Superior temporal gyrus (tissue), 1 donor: ENCODE measurements at regions not wholly inside any gene's neighbourhood (a gene's known extent, or its start where the extent isn't known, plus 50 kb on each side); places are given as distances from the start of the nearest gene placed in this dataset.
A peak's percentile ranks its signal among the peaks of the same experiment; 100 is the strongest.

Experiments used
- DNase-seq: peaks from one replicate; pipeline ENCODE4 v3.0.0-alpha.2; 2016; ENCODE audit errors: extremely low spot score

DNA sequence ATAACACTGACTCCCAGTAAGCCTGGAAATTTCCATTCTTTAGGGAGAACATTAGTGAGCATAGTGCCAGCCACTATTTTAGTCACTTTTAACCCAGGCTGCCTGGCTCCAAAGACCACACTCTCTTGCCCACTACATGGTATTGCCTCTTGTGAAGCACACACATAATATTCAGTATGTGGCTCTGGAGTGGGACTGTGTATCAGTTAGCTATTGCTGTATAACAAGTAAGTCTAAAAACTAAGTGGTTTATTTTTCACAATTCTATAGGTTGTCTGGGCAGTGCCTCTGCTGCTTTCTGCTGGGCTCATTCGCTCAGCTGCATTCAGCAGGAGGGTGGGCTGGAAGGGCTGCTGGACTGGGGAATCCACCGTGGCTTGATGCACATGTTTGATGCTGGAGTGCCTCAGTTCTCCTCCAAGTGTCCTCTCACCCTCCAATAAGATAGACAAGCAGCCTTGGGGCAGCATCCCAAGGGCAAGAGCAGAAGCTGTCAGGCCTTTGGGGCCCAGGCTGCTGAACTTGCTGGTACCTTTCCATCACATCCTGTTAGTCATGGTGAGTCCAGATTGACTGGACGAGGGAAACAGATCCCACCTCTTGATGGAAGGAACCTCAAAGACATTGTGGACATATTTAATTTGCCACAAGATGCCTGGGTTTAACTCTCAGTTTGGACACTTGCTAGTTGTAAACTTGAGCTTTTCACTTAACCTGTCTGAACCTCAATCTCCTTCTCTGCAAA lies 66.6 kb upstream of the TLE3 start:
- no peak for DNase-seq

DNA sequence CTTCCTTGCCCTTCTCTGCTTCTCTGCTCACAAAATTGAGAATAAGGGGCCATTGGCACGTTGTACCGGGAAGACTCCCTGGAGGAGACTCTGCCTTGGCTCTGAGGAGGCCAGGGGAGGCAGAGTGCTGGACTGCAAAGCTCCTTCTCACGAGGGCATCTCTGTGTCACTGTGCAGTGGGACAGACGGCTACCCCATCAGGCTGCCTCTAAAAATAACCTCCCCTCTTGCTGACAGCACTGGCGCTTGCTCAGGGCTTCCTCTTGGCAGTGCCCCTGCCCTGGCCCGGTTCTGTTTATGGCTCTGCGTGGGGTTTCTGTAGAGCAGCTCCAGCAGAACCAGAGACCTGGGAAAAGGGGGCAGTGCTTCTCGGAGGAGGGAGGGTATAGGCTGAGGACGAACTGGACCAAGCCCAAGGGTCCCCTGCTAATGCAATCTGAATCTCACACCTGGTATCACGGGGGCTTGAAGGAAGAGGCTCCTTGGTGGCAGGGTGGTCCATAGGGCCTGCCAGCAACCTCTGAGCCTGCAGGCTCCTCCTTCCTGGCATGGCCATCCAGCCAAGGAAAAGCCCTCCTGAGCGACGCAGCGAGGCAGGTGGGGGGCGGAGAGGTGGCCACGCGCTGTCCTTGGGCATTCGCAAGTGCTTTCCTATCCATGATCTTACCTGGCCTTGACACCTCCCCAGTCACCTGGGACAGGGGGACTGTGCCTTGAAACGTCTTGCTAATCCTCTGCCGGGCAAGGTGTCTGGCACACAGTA lies 63.3 kb upstream of the TLE3 start:
- no peak for DNase-seq

DNA sequence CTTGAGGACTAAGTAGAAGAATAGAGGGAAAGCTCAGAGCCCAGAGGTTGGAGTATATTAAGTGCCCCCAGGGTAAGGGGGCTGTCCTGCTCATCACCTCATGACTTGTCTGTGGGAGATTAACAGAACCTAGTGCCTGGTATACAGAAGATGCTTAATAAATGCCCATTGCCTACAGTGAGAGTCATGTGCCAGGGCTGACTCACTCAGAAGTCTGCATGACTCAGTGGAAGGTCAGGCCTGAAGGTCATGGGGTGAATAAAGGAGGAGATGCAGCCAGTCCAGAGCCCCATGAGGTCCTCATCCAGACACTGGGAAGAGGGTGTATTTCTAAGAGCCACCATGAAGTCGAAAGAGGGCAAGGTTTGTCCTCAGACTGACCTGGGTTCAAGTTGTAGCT lies 62.5 kb upstream of the TLE3 start:
- DNase-seq, result no peak

DNA sequence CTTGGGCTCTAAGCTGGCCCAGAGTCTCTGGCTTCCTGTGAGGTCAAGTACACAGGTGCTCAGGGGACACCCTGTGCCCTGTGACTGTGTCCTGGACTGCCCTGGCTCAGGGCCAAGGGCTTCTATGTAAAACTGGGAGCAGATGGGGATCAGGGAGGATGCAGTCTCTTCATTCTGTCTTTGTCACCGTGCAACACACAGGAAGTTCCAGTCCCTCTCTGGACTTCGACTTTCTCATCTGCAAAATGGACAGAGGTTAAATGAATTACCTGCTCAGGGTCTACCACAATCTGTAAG lies 61.9 kb upstream of the TLE3 start:
- no peak for DNase-seq

DNA sequence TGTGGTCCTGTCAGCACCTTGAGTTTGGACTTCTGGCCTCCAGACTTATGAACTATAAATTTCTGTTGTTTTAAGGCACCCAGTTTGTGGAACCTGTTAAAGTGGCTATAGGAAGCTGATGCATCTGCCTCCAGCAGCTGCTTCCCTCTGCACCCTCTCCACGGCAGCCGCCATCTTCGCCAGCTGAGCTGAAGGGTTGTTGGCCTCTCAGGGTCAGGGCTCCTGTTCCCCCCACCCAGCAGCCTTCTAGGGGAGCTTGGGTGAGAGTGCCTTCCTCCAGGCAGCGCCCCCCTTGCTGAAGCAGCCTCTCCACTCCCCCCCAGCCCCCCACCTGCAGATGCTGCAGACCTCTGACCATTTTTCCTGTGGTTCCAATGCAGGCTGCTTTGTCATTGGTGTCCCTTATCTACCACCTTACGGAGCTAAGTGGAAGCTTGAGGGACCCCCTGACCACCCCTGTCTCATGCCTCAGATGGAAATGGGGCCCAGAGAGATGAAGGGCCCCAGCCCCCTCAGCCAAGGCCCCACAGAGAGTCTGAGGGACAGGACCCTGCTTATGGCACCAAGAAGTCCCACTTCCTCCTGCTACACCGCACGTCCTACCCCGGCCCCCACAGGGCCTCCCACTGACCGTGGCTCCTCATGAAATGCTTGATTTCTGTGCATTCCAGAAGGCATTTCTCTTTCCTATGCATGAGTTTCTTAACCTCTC lies 61.4 kb upstream of the TLE3 start:
- no peak for DNase-seq

DNA sequence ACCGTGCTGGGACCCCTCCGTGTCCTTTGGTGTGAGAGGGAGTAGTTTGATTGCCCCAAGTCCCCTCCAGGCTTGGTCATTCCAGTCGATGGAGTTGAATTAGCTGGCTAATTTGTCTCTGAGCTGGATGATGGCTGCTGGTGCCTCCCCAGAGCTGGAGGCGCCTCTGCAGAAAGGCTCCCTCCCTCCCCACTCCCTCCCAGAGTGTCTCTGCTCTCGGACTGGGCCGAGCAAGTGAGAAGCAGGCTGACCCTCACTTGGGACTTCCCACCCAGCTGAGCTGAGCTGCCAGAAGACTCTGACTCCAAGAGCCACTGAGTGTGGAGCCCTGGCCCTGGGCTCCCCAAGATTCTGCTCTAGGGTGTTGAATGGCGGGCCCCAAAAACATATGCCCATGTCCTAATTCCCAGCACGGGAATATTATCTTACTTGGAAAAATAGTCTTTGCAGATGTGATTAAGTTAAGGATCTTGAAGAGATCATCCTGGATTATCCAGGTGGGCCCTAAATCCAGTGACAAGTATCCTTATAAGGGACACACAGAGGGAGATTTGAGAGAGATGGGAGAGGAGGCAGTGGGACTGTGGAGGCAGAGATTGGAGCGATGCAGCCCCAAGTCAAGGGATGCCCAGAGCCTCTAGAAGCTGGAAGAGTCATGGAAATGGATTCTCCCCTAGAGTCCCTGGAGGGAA lies 60.7 kb upstream of the TLE3 start:
- no peak for DNase-seq

DNA sequence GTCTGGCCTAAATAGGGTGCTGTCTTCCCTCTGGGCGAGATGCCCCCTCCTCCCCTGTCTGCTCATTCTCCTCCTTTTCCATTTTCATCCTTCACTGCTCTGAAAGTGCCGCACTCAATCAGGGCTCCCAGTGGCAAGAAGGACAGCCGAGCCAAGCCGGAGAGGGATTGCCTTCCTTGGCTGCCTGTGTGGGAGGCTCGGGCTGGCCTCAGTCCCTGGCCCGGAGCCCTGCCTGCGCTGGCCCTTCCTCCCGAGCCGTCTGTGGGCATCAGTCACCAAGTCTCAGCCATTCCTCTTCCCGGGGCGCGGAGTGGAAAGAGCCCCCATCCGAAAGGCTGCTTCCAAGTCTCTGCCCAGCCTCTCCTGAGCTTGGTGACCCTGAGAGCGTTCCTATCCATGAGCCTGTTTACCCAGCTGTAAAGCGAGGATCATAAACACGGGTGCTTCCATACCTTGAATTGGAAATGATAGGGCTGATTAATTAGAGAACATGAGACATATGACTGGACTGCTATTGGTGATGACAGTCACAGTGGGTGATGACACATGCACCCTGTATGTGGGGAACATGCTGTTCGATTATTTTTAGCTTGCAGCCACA lies 59.1 kb upstream of the TLE3 start:
- DNase-seq, result peak; percentile 15

DNA sequence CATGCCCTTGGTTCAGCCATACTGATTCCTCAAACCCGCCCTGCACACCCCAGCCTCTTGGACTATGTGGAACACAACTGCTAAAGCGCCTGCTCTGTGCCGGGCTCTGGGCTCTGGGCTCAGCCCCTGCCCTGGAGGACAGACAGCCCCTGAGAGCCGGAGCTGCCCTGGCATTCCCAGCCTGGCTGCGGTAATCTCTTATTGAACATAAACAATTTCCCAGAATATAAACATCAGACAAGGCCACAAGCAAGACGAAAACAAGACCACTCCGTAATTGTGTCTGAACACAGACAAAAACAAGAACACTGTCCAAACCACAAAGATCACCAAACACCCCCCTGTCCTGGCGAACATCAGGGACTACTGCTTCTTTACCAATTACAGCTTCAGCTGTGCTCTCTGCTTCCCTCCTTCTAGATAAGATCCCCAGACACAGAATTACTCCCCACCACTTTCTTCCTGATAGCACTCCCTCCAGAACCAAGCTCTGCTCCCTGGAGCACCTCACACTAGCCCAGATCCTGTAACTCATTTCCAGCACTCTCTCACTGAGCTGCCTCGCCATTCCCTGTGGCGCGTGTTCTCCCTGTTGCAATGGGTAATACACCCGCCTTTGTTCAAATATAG lies 57.1 kb upstream of the TLE3 start:
- DNase-seq, result no peak

DNA sequence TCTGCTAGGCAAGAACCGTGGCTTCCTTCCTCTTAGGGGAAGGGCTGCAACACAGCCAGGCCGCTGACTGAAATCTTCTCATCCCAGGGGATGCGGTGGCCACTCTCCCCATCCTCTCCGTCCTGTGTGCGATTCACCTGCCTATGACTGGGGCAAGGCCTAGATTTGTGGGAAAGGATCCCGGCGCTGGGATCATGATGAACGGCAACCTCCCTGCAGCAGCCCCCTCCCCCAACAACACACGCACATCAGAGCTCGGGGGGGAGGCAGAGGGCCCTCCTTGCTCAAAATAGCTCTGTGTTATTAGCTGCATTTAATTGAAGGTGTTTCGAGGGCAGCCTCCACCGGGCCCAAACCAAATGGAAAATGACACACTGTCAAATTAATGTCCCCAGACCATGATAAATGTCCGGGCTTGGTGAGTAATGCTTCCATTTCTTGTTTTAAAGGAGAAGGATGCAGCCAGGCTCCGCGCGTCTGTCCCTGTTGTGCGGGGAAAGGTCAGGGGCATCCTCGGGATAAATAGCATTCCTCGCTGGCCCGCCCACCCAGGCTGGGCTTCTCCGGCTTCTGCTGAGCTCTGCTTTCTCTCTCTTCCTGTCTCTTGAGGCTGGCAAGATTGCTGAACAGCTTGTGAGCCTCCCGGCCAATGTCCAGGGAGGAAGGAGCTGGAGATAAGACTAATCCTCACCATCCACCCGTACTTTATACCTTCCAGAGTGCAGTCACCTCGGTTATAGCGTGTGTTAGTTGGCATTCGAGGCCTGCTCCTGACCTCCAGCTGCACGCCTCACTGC lies 56.4 kb upstream of the TLE3 start:
- no peak for DNase-seq

DNA sequence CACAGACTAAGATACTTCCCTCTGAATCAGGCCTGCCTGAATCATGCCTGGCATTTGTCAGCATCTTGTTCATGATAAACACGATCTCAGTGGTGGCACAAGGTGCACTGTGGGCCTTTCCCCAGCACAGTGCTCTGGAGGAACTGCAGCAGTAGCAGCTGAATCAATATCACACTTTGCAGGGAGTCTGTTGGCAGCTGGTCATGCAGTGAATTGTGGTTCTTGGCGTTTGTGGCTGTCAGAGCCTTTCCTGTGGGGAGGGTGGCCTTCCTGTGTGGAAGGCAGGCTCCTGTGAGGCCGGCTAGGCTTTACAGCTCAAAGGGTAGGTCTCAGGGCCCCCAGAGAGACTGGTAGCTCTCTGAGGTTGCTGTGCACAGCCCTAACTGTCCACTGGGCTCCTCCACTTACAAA lies 54.4 kb upstream of the TLE3 start:
- DNase-seq, result no peak

DNA sequence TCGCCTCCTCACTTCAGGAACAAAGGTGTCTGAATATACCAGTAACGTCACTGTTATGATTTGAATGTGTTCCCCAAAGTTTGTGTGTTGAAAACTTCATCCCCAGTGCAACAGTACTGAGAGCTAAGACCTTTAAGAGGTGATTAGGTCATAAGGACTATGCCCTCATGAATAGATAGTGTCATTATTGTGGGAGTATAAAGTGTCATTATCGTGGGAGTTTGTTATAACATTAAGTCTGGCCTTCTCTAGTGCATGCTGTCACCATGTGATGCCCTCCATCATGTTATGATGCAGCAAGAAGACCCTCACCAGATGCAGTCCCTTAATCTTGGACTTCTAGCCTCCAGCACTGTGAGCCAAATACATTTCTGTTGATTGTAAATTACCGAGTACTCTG lies 53.7 kb upstream of the TLE3 start:
- DNase-seq, result no peak

DNA sequence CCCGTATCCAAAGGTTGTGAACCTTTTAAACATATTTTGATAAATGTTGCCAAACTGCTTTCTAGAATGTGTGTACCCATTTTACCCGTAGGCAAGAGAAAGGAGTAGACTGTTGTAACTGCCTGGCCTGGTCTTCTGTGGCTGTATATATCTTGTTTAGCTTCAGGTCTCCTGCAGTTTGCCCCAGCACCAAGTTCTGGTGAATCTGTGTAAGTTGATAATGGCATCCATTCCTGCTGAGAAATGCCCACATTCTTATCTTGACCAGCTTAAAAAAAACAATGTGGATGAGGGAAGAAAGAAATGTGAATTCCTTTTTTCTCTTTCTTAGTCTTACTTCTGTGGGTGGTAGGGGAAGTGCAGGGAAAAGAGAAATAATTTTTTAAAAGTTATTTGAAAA lies 53.3 kb upstream of the TLE3 start:
- DNase-seq, result no peak

DNA sequence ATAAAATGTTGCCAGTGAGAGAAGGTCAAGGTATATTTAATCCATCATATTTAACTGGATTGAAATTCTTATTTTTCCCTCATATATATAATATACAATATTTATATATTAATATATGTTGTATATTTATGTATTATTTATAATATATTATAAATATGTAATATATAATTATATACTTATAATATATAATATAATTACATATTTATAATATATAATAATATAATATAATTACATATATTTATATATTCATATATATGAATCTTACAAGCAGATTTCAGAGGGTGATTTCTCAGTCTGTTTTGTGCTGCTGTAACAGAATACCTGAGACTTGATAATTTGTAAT lies 52.7 kb upstream of the TLE3 start:
- DNase-seq, result no peak

DNA sequence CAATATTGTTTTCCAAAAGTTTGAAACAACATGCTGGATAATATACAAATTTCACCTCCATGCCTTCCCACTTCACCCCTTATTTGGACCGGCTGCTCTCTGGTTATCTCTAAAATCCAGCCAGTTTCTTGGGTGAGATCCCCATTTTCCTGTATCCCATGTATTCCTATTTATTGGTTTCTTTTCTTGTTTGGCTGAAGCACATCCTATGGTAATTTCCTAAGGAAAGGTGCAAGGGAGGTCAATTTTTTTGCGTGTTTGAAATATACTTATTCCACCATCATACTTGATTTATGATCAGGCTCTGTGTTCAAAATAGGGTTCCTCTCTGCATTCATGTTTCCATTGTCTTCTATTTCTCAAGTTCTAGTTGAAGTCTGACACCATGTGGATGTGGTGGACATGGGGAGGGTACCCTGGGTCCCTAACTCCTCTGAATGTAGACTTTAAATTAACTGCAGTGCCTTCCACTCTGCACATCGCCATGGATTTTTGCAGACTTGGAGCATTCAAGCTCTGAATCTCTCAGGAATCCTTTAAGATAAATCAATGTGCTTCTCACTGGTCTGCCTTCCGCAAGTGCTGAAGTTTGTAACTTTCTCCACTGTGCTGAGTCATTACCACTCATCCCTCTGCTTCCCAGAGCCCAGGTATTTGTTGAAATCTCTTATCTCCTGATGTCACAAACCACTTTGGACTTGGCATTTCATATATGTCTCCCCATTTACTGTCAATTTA lies 52.1 kb upstream of the TLE3 start:
- DNase-seq, result no peak

DNA sequence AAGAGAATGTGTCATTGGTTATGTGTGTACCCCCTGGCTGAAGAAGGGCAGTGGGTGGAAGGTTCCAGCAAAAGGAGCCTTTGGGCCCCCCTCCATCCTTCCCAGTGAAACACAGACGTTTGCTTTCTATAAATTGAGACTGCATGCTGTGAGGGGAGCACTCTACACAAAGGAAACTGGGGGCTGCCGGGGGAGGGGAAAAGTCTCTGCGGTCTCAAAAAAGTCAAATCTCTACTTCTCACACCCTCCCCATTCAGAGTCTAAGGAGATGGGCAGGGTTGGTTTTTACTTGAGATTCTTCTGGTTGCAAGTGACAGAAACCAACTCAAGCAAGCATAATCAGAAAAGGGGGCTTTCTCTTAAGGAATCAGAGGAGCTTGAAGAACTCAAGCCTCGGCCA lies 50.1 kb upstream of the TLE3 start:
- DNase-seq, result no peak
